ENCODE measurements at regions not wholly inside any gene's neighbourhood (a gene's known extent, or its start where the extent isn't known, plus 50 kb on each side); places are given as distances from the start of the nearest gene placed in this dataset.

DNA sequence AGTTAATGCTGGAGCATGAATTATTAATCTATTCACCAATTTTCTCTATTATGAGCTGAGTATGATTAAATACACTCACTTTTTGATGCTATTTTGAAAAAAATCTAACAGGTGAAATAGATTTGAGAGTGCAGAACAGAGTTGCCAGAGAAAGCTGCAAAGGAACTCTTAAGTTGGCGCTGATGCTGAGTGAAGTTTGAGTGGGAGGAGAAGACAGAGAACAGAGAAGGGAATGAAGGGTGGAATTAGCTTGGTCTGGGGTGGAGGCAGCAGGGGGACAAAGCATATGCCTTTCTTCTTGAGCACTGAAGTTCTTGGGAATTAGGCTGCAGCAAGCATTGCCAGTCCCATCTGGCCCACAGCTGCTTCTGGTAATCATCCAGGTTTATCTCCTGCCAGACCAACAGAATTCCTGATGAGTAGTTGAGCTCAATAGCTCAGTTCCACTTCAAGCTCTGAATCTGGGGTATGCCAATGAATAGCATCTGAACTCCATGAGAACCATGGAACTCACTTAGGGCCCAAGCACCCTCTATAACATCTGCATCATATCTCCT lies 290.1 kb downstream of the HINT1 start:
- TF ChIP-seq, protein P1, sequence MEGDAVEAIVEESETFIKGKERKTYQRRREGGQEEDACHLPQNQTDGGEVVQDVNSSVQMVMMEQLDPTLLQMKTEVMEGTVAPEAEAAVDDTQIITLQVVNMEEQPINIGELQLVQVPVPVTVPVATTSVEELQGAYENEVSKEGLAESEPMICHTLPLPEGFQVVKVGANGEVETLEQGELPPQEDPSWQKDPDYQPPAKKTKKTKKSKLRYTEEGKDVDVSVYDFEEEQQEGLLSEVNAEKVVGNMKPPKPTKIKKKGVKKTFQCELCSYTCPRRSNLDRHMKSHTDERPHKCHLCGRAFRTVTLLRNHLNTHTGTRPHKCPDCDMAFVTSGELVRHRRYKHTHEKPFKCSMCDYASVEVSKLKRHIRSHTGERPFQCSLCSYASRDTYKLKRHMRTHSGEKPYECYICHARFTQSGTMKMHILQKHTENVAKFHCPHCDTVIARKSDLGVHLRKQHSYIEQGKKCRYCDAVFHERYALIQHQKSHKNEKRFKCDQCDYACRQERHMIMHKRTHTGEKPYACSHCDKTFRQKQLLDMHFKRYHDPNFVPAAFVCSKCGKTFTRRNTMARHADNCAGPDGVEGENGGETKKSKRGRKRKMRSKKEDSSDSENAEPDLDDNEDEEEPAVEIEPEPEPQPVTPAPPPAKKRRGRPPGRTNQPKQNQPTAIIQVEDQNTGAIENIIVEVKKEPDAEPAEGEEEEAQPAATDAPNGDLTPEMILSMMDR (IDR thresholded peaks at IDR 0.05 in 2 of 3, conservative IDR thresholded peaks at IDR 0.05 in 1 of 3; ENCODE audit: control insufficient read depth in 2 of 3, extremely low read depth in 1 of 3, insufficient read depth in 1 of 3, low read depth in 3 of 3, low read length in 3 of 3), result no peak
- TF ChIP-seq POLR2A (IDR thresholded peaks at IDR 0.05; ENCODE audit: low read depth, low read length), result no peak
- TF ChIP-seq, protein P2, sequence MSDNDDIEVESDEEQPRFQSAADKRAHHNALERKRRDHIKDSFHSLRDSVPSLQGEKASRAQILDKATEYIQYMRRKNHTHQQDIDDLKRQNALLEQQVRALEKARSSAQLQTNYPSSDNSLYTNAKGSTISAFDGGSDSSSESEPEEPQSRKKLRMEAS (IDR thresholded peaks at IDR 0.05; ENCODE audit: low read depth, low read length), result no peak
- no peak for TF ChIP-seq MTA3 (IDR thresholded peaks at IDR 0.05; ENCODE audit: borderline replicate concordance, low read length)
- no peak for TF ChIP-seq FOXK2 (IDR thresholded peaks at IDR 0.05)
- TF ChIP-seq SMAD1 (IDR thresholded peaks at IDR 0.05; ENCODE audit: low read depth, partially characterized antibody), result no peak
- TF ChIP-seq, protein P3, sequence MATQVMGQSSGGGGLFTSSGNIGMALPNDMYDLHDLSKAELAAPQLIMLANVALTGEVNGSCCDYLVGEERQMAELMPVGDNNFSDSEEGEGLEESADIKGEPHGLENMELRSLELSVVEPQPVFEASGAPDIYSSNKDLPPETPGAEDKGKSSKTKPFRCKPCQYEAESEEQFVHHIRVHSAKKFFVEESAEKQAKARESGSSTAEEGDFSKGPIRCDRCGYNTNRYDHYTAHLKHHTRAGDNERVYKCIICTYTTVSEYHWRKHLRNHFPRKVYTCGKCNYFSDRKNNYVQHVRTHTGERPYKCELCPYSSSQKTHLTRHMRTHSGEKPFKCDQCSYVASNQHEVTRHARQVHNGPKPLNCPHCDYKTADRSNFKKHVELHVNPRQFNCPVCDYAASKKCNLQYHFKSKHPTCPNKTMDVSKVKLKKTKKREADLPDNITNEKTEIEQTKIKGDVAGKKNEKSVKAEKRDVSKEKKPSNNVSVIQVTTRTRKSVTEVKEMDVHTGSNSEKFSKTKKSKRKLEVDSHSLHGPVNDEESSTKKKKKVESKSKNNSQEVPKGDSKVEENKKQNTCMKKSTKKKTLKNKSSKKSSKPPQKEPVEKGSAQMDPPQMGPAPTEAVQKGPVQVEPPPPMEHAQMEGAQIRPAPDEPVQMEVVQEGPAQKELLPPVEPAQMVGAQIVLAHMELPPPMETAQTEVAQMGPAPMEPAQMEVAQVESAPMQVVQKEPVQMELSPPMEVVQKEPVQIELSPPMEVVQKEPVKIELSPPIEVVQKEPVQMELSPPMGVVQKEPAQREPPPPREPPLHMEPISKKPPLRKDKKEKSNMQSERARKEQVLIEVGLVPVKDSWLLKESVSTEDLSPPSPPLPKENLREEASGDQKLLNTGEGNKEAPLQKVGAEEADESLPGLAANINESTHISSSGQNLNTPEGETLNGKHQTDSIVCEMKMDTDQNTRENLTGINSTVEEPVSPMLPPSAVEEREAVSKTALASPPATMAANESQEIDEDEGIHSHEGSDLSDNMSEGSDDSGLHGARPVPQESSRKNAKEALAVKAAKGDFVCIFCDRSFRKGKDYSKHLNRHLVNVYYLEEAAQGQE (IDR thresholded peaks at IDR 0.05; ENCODE audit: low read depth, low read length), result no peak
- TF ChIP-seq, protein P4, sequence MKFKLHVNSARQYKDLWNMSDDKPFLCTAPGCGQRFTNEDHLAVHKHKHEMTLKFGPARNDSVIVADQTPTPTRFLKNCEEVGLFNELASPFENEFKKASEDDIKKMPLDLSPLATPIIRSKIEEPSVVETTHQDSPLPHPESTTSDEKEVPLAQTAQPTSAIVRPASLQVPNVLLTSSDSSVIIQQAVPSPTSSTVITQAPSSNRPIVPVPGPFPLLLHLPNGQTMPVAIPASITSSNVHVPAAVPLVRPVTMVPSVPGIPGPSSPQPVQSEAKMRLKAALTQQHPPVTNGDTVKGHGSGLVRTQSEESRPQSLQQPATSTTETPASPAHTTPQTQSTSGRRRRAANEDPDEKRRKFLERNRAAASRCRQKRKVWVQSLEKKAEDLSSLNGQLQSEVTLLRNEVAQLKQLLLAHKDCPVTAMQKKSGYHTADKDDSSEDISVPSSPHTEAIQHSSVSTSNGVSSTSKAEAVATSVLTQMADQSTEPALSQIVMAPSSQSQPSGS (IDR thresholded peaks at IDR 0.05; ENCODE audit: low read length), result no peak
- TF ChIP-seq RBBP5 (conservative IDR thresholded peaks at IDR 0.05), result no peak
- TF ChIP-seq ZNF24 (IDR thresholded peaks at IDR 0.05), result no peak
- TF ChIP-seq EZH2 (IDR thresholded peaks at IDR 0.05; ENCODE audit: borderline replicate concordance, control insufficient read depth, low read depth, low read length), result no peak
